ENCODE measurements at regions not wholly inside any gene's neighbourhood (a gene's known extent, or its start where the extent isn't known, plus 50 kb on each side); places are given as distances from the start of the nearest gene placed in this dataset.

DNA sequence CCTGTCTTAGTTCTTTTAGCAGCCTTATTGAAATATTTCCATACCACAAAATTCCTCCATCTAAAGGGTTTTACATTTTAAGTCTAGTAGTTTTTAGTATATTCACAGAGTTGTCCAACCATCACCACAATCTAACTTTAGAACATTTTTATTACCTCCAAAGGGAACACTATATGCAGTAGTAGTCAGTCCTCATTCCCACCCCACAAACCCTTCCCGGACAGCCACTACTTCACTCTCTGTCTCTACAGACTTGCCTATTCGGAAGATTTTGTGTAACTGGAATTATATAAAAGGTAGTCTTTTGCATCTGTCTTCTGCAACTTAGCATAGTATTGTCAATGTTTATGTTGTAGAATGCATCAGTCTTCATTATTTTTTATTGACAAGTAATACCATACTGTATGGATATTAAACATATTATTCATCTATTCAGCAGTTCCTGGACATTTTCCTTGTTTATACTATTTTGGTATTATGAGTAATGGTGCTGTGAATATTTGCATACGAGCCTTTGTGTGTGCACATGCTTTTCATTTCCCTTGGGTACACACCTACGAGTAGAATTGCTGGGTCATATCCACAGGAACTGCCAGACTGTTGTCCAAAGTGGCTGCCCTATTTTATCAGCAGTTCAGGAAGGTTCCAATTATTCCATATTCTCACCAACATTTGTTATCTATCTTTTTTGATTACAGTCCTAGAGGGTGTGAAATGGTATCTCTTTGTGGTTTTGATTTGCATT lies 60.9 kb upstream of the LANCL2 start:
- Mint-ChIP-seq H3K27me3 (ENCODE audit: low read depth) (no peaks in the 10 kb centered on the region), H3K4me3 (no peak overlapping the region), H3K4me1 (peaks cover 25 to 33% of the 10 kb centered on the region in 2 experiments), H3K27ac (no peak overlapping the region; a peak in 1 of 7 replicates), H3K9me3 (no peaks in the 10 kb centered on the region), H3K36me3 (ENCODE audit: insufficient read depth in 1 of 3, low read depth in 3 of 3) (no peaks in the 10 kb centered on the region; a peak in 3 of 7 replicates)
- no peak overlapping the region for H3K27ac ChIP-seq (ENCODE audit: insufficient read length, low read depth, low read length)
- H2AFZ ChIP-seq (ENCODE audit: low read length), result no peak overlapping the region
- no CpG with 5 or more reads among the region's 4 CpGs for WGBS (ENCODE audit: extremely low coverage, insufficient read length, low lambda C conversion rate)
- DNase-seq, result no peak
- H2BK15ac ChIP-seq (ENCODE audit: low read depth, low read length), result no peak overlapping the region
- H3K4ac ChIP-seq (ENCODE audit: low read depth, low read length), result no peak overlapping the region
- H3T11ph ChIP-seq (ENCODE audit: low read length), result no peak overlapping the region
- no peaks in the 10 kb centered on the region for H3K9me3 ChIP-seq (ENCODE audit: control insufficient read depth, low read depth, low read length)
- H3K14ac ChIP-seq (ENCODE audit: insufficient read depth, low read length), result no peak overlapping the region
- H2AK5ac ChIP-seq (ENCODE audit: insufficient read length, low read length), result no peak overlapping the region
- H3K23me2 ChIP-seq (ENCODE audit: insufficient read length, low read depth, low read length, poor library complexity, severe bottlenecking), result no peaks in the 10 kb centered on the region
- no peak for TF ChIP-seq CTCF (conservative IDR thresholded peaks at IDR 0.05)
- H2BK5ac ChIP-seq (ENCODE audit: insufficient read length, low read length), result no peak overlapping the region
- no peaks in the 10 kb centered on the region for H3K79me1 ChIP-seq (ENCODE audit: insufficient read depth, low read depth, low read length, poor library complexity, severe bottlenecking)
- no peak overlapping the region for H2BK20ac ChIP-seq (ENCODE audit: low read depth, low read length, poor library complexity, severe bottlenecking)
- H3K79me2 ChIP-seq (ENCODE audit: insufficient read depth, low read length), result no peaks in the 10 kb centered on the region
- H3K56ac ChIP-seq (ENCODE audit: insufficient read length, low read depth, low read length), result no peak overlapping the region
- no peak overlapping the region for H3K9ac ChIP-seq (ENCODE audit: extremely low read depth, insufficient read length, low read length)
- no peak overlapping the region for H2BK120ac ChIP-seq (ENCODE audit: low read depth, low read length, poor library complexity, severe bottlenecking)
- no peak overlapping the region for H3K4me2 ChIP-seq (ENCODE audit: insufficient read depth, insufficient read length, low read length)
- H2BK12ac ChIP-seq (ENCODE audit: insufficient read length, low read depth, low read length), result no peak overlapping the region
- H4K20me1 ChIP-seq (ENCODE audit: control insufficient read depth, insufficient read depth, insufficient read length), result no peaks in the 10 kb centered on the region
- H3K4me1 ChIP-seq (ENCODE audit: insufficient read depth, low read length), result no peaks in the 10 kb centered on the region; the same call in 1 of the 2 replicates
- H3K23ac ChIP-seq (ENCODE audit: insufficient read length, low read depth, low read length), result no peak overlapping the region
- no peak overlapping the region for H3K18ac ChIP-seq (ENCODE audit: insufficient read length, low read depth, low read length)
- H4K8ac ChIP-seq (replicated peaks; ENCODE audit: insufficient read length, low read depth, low read length), result no peak overlapping the region
- no peak overlapping the region for H4K5ac ChIP-seq (ENCODE audit: insufficient read length, low read depth, low read length)
- no peak overlapping the region for H4K91ac ChIP-seq (ENCODE audit: insufficient read length, low read depth, low read length)
- no peaks in the 10 kb centered on the region; the same call in 1 of the 2 replicates for H3K27me3 ChIP-seq (ENCODE audit: insufficient read depth, low read length)

All from H9 (cell line).